ENCODE measurements at regions not wholly inside any gene's neighbourhood (a gene's known extent, or its start where the extent isn't known, plus 50 kb on each side); places are given as distances from the start of the nearest gene placed in this dataset.

GRCh38 chr6:160858886-160859285 lies 132.7 kb upstream of the MAP3K4 start:
- H2AFZ ChIP-seq, result no peak overlapping the region
- no peak overlapping the region for H3K4me3 ChIP-seq (ENCODE audit: low read depth, low read length)
- H3K27ac ChIP-seq, result no peak overlapping the region
- H3K36me3 ChIP-seq (ENCODE audit: control insufficient read depth, insufficient read depth, low read length), result no peaks in the 10 kb centered on the region
- H3K79me2 ChIP-seq, result no peaks in the 10 kb centered on the region
- H3K4me2 ChIP-seq (ENCODE audit: low read length), result no peak overlapping the region
- H3K27me3 ChIP-seq (ENCODE audit: control insufficient read depth, insufficient read depth, low read length), result no peaks in the 10 kb centered on the region
- no peaks in the 10 kb centered on the region for H3K4me1 ChIP-seq
- no peak overlapping the region for H3K9ac ChIP-seq
- no peaks in the 10 kb centered on the region for H3K9me3 ChIP-seq (ENCODE audit: control insufficient read depth, low read length)
- TF ChIP-seq CTCF (IDR thresholded peaks at IDR 0.05), result no peak

GRCh38 chr6:160859822-160860221 lies 131.7 kb upstream of the MAP3K4 start:
- H3K79me2 ChIP-seq, result no peaks in the 10 kb centered on the region
- H3K4me3 ChIP-seq (ENCODE audit: low read depth, low read length), result no peak overlapping the region
- no peaks in the 10 kb centered on the region for H3K9me3 ChIP-seq (ENCODE audit: control insufficient read depth, low read length)
- no peak overlapping the region for H2AFZ ChIP-seq
- TF ChIP-seq CTCF (IDR thresholded peaks at IDR 0.05), result no peak
- no peak overlapping the region for H3K4me2 ChIP-seq (ENCODE audit: low read length)
- no peak overlapping the region for H3K9ac ChIP-seq
- no peak overlapping the region for H3K27ac ChIP-seq
- no peaks in the 10 kb centered on the region for H3K27me3 ChIP-seq (ENCODE audit: control insufficient read depth, insufficient read depth, low read length)
- H3K36me3 ChIP-seq (ENCODE audit: control insufficient read depth, insufficient read depth, low read length), result no peaks in the 10 kb centered on the region
- no peaks in the 10 kb centered on the region for H3K4me1 ChIP-seq

GRCh38 chr6:160861824-160862223 lies 129.7 kb upstream of the MAP3K4 start:
- H3K36me3 ChIP-seq (ENCODE audit: control insufficient read depth, insufficient read depth, low read length), result no peaks in the 10 kb centered on the region
- no peak overlapping the region for H3K4me3 ChIP-seq (ENCODE audit: low read depth, low read length)
- H3K27ac ChIP-seq, result no peak overlapping the region
- no peaks in the 10 kb centered on the region for H3K27me3 ChIP-seq (ENCODE audit: control insufficient read depth, insufficient read depth, low read length)
- no peak overlapping the region for H3K4me2 ChIP-seq (ENCODE audit: low read length)
- H3K9me3 ChIP-seq (ENCODE audit: control insufficient read depth, low read length), result no peaks in the 10 kb centered on the region
- no peaks in the 10 kb centered on the region for H3K4me1 ChIP-seq
- no peak overlapping the region for H2AFZ ChIP-seq
- TF ChIP-seq CTCF (IDR thresholded peaks at IDR 0.05), result no peak
- no peak overlapping the region for H3K9ac ChIP-seq
- no peaks in the 10 kb centered on the region for H3K79me2 ChIP-seq

- Histone ChIP-seq H3K9me3 (ENCODE audit: control insufficient read depth, low read length) (no peaks in the 10 kb centered on the region), H2AFZ (no peak overlapping the region), H3K36me3 (ENCODE audit: control insufficient read depth, insufficient read depth, low read length) (no peaks in the 10 kb centered on the region), H3K4me2 (ENCODE audit: low read length) (no peak overlapping the region), H3K4me3 (ENCODE audit: low read depth, low read length) (no peak overlapping the region), H3K79me2 (no peaks in the 10 kb centered on the region), H3K27me3 (ENCODE audit: control insufficient read depth, insufficient read depth, low read length) (no peaks in the 10 kb centered on the region), H3K4me1 (no peaks in the 10 kb centered on the region), H3K9ac (no peak overlapping the region), H3K27ac (no peak overlapping the region)
- TF ChIP-seq CTCF (IDR thresholded peaks at IDR 0.05), result no peak
Measured at GRCh38 chr6:160863782-160864181, 127.8 kb upstream of the MAP3K4 start.

- Histone ChIP-seq H3K4me3 (ENCODE audit: low read depth, low read length) (no peak overlapping the region), H3K79me2 (no peaks in the 10 kb centered on the region), H3K36me3 (ENCODE audit: control insufficient read depth, insufficient read depth, low read length) (no peaks in the 10 kb centered on the region), H3K9ac (no peak overlapping the region), H3K27ac (no peak overlapping the region), H3K27me3 (ENCODE audit: control insufficient read depth, insufficient read depth, low read length) (no peaks in the 10 kb centered on the region), H3K4me2 (ENCODE audit: low read length) (no peak overlapping the region), H3K9me3 (ENCODE audit: control insufficient read depth, low read length) (no peaks in the 10 kb centered on the region), H3K4me1 (no peaks in the 10 kb centered on the region), H2AFZ (no peak overlapping the region)
- no peak for TF ChIP-seq CTCF (IDR thresholded peaks at IDR 0.05)
Measured at GRCh38 chr6:160871320-160871719, 120.2 kb upstream of the MAP3K4 start.

Data from parathyroid adenoma (tissue), 2 donors.